Ovary (tissue), 7 donors: ENCODE measurements at regions not wholly inside any gene's neighbourhood (a gene's known extent, or its start where the extent isn't known, plus 50 kb on each side); places are given as distances from the start of the nearest gene placed in this dataset.

Experiments
- DNase-seq, 5 donors: peaks; one replicate each; pipeline ENCODE4 v3.0.0-alpha.2; 2019 to 2020
- H3K27ac ChIP-seq, 2 donors: fragments of 200-600 bp; one replicate each; pipeline versions ENCODE4 v1.5.1 to v1.8.0; 2019 to 2022
- H3K27me3 ChIP-seq: fragments of 200-600 bp; one replicate; pipeline ENCODE4 v1.8.0; 2022
- H3K36me3 ChIP-seq: fragments of 200-600 bp; sonication (generic); one replicate; pipeline ENCODE4 v1.5.1; 2019
- H3K4me1 ChIP-seq: one replicate; pipeline ENCODE4 v1.8.1; 2013; ENCODE audit warnings: mild to moderate bottlenecking, moderate library complexity; ENCODE audit not compliant: insufficient read depth
- H3K4me3 ChIP-seq: fragments of 200-600 bp; sonication (generic); one replicate; pipeline ENCODE4 v1.5.1; 2017
- H3K9me3 ChIP-seq, 2 donors: fragments of 200-600 bp in 1 of 2; sonication (generic) in 1 of 2; one replicate each; pipeline versions ENCODE4 v1.5.1 to v1.8.1; 2013 to 2019; ENCODE audit warnings: mild to moderate bottlenecking in 1 of 2, moderate library complexity in 1 of 2
- EP300 ChIP-seq: sonication (generic); formaldehyde crosslinking; IDR thresholded peaks from one replicate; pipeline ENCODE4 v1.6.1; 2017; ENCODE audit warnings: antibody characterized with exemption
- POLR2A ChIP-seq: fragments of 450-650 bp; IDR thresholded peaks from one replicate; pipeline ENCODE4 v1.6.1; 2017; ENCODE audit warnings: antibody characterized with exemption, mild to moderate bottlenecking, moderate library complexity
- whole genome bisulfite sequencing, 3 donors: extraction: QIAGEN DNeasy Blood & Tissue Kit in 1 of 3; methylation state at CpG; one replicate each; pipeline versions ENCODE4 v1.1.5 to v1.1.7; 2013 to 2017; 5-methylcytosine and 5-hydroxymethylcytosine counted together
- intact Hi-C, 4 donors: fragments of 100-400 bp; cut with DNase I; formaldehyde crosslinking; loops; one replicate each; pipeline versions ENCODE4 v1.11.0 to v1.15.1; 2022 to 2023
- TF ChIP-seq, protein P1 (sequence below), 3 donors: fragments of 450-650 bp in 2 of 3; fragments of 200-600 bp in 1 of 3; IDR thresholded peaks; one replicate each; pipeline versions ENCODE4 v1.5.1 to v1.8.0; 2016 to 2022; ENCODE audit warnings: antibody characterized with exemption in 3 of 3, mild to moderate bottlenecking in 1 of 3
- donor health status: DM: no; HTN: no; CAD: no; lungs with moderate emphysema.
- donor health status: DM: no; HTN: no; CAD: no.
- donor health status: Bipolar disorder and iron deficiency.
- donor health status: DM: no; HTN: no; CAD: no.
- donor health status: DM: yes; HTN: yes; CAD: no.

DNA sequence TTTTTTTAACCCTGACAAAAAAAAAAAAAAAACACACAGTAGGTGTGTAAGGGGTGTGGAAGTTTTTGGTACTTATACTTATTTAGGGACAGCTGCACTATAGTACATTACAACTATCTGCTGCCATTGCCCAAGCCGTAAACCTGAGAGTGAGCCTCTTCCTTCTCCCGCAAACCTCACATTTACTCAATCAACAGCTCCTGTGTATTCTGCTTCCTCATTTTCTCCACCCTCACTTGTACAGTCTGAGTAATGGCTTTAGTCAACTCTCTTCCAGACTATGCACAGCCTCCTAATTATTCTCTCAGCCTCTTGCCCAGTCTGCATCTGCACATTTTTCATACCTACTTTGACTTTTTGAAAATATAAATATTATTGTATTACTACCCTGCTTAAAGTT lies 362.0 kb downstream of the ADAM29 start:
- Histone ChIP-seq H3K36me3 (no peaks in the 10 kb centered on the region), H3K27ac (no peak overlapping the region), H3K4me1 (no peaks in the 10 kb centered on the region), H3K4me3 (no peak overlapping the region), H3K9me3 (no peaks in the 10 kb centered on the region), H3K27me3 (no peaks in the 10 kb centered on the region)
- intact Hi-C loops: no loop called here
- TF ChIP-seq EP300 (no peak), POLR2A (no peak)
- TF ChIP-seq, protein P1, sequence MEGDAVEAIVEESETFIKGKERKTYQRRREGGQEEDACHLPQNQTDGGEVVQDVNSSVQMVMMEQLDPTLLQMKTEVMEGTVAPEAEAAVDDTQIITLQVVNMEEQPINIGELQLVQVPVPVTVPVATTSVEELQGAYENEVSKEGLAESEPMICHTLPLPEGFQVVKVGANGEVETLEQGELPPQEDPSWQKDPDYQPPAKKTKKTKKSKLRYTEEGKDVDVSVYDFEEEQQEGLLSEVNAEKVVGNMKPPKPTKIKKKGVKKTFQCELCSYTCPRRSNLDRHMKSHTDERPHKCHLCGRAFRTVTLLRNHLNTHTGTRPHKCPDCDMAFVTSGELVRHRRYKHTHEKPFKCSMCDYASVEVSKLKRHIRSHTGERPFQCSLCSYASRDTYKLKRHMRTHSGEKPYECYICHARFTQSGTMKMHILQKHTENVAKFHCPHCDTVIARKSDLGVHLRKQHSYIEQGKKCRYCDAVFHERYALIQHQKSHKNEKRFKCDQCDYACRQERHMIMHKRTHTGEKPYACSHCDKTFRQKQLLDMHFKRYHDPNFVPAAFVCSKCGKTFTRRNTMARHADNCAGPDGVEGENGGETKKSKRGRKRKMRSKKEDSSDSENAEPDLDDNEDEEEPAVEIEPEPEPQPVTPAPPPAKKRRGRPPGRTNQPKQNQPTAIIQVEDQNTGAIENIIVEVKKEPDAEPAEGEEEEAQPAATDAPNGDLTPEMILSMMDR (IDR thresholded peaks at IDR 0.05): no peak
- WGBS, 3 donors: 90 to 97% (median 94%) methylated on average over 2 of the region's 2 CpGs
- DNase-seq: no peak

DNA sequence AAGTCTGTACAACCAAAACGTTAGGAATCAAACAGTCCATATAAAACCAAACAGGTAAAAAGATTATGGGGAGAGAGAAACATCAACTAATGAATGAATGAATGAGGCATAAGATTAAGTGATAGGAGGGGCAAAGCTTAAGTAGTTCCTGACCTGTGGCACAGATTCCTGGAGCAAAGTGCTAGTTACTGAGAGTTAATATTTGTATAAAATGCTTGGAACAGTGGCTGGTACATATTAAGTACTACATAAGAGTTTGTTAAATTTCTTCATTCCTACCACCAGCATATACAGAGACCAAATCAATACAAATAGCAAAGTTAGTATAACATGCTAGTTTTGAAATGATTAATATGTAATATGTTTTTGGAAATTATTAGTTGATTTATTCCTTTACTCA lies 363.7 kb downstream of the ADAM29 start:
- H3K27me3 ChIP-seq: no peaks in the 10 kb centered on the region
- H3K4me3 ChIP-seq: no peak overlapping the region
- no peak for DNase-seq
- H3K36me3 ChIP-seq: no peaks in the 10 kb centered on the region
- H3K9me3 ChIP-seq: no peaks in the 10 kb centered on the region
- no peaks in the 10 kb centered on the region for H3K4me1 ChIP-seq
- no peak overlapping the region for H3K27ac ChIP-seq
- WGBS, 3 donors: 58 to 68% (median 62%) methylated on average over 1 of the region's 1 CpG
- TF ChIP-seq, protein P1 (IDR thresholded peaks at IDR 0.05): no peak
- TF ChIP-seq EP300: no peak
- TF ChIP-seq POLR2A: no peak
- intact Hi-C loops: no loop called here

DNA sequence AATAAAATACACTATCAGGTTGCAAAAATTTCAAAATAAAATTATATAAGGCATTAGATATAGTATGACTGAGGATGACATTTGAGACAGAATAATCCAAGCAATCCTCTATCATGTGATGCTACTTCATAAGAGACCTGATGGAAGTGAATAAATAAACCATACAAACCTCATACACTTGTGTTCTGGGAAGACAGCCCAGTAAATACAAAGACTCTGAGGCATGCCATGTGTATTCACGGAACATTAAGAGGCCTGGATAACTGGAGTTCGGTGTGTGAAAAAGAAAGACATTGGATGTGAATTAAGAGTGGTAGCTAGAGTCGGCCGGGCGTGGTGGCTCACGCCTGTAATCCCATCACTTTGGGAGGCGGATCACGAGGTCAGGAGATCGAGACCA lies 364.2 kb downstream of the ADAM29 start:
- intact Hi-C loops: no loop called here
- DNase-seq: no peak
- Histone ChIP-seq H3K36me3 (no peaks in the 10 kb centered on the region), H3K4me1 (no peaks in the 10 kb centered on the region), H3K9me3 (no peaks in the 10 kb centered on the region), H3K27me3 (no peaks in the 10 kb centered on the region), H3K27ac (no peak overlapping the region), H3K4me3 (no peak overlapping the region)
- TF ChIP-seq, protein P1 (IDR thresholded peaks at IDR 0.05): no peak
- TF ChIP-seq EP300: no peak
- WGBS, 3 donors: 88 to 96% (median 92%) methylated on average over 9 of the region's 9 CpGs

DNA sequence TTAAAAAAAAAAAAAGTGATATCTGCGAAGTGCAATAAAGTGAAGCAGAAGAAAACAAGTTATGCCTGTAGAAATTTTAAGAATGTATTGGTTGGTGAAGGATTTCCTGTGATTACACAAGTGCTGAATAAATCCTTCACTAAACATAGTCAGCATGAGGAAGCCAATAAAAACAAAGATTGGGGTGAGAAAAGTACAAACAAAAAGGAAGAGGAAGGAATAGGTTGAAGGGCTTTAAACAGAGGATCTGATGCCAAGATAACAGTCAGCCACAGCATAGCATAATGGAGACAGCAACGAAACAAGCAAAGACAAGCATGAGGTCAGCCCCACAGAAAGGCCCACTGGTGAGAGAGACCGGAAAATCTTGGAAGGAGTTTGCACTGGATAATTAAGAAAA lies 372.2 kb downstream of the ADAM29 start:
- H3K36me3 ChIP-seq: no peaks in the 10 kb centered on the region
- intact Hi-C loops: no loop called here
- no peaks in the 10 kb centered on the region for H3K9me3 ChIP-seq
- no peaks in the 10 kb centered on the region for H3K27me3 ChIP-seq
- H3K27ac ChIP-seq: no peak overlapping the region
- no peak overlapping the region for H3K4me3 ChIP-seq
- WGBS, 3 donors: 73 to 77% (median 77%) methylated on average over 3 of the region's 3 CpGs
- H3K4me1 ChIP-seq: no peaks in the 10 kb centered on the region
- no peak for DNase-seq
- no peak for TF ChIP-seq EP300
- TF ChIP-seq, protein P1 (IDR thresholded peaks at IDR 0.05): no peak
- TF ChIP-seq POLR2A: no peak
